ENCODE measurements at regions not wholly inside any gene's neighbourhood (a gene's known extent, or its start where the extent isn't known, plus 50 kb on each side); places are given as distances from the start of the nearest gene placed in this dataset.

- TF ChIP-seq CTCF (IDR thresholded peaks at IDR 0.05) = no peak
- TF ChIP-seq ZFX (IDR thresholded peaks at IDR 0.05; ENCODE audit: borderline replicate concordance) = no peak
- no peak overlapping the region for H3K27ac ChIP-seq
Observed at GRCh38 chr15:69636169-69636915, 183.7 kb downstream of the RPLP1 start.

GRCh38 chr15:69637818-69638217, 185.2 kb downstream of the RPLP1 start:
- TF ChIP-seq ZFX (IDR thresholded peaks at IDR 0.05; ENCODE audit: borderline replicate concordance) (no peak), CTCF (IDR thresholded peaks at IDR 0.05) (no peak)
- H3K27ac ChIP-seq = no peak overlapping the region

- H3K27ac ChIP-seq = no peak overlapping the region
- TF ChIP-seq ZFX (IDR thresholded peaks at IDR 0.05; ENCODE audit: borderline replicate concordance) (no peak), CTCF (IDR thresholded peaks at IDR 0.05) (no peak)
Observed at GRCh38 chr15:69643476-69643875, 190.9 kb downstream of the RPLP1 start.

DNA sequence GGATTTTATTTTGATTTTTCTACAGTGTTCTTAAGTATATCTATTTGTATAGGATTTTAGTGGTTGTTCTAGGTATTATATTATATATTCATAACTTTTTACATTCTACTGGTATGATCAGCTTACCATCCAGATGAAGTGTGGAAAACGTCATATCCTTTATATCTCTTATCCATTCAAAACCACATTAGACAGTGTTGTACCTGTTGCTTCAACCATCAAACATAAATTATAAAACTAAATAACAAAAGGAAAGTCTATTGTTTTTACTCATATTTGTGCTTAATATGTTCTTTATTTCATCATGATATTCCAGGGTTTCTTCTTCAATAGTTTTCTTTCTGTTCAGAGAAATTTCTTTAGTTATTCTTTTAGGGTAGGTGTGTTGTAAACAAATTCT, 191.4 kb downstream of the RPLP1 start:
- no peak for TF ChIP-seq ZFX (IDR thresholded peaks at IDR 0.05; ENCODE audit: borderline replicate concordance)
- no peak for TF ChIP-seq CTCF (IDR thresholded peaks at IDR 0.05)
- no peak overlapping the region for H3K27ac ChIP-seq

DNA sequence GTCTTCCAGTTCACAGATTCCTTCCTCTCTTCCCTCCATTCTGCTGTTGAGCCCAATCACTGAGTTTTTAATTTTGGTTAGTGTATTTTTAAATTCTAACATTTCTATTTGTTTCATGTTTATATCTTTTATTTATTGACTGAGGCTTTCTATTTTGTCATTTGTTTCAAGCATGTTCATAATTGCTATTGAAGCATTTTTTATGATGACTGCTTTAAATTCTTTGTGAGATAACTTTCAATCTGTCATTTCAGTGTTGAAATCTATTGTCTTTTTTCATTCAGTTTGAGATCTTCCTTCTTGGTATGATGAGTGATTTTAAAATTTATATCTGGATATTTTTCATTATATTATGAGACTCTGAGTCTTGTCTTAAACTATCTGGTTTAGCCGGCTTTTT, 192.3 kb downstream of the RPLP1 start:
- no peak overlapping the region for H3K27ac ChIP-seq
- no peak for TF ChIP-seq CTCF (IDR thresholded peaks at IDR 0.05)
- no peak for TF ChIP-seq ZFX (IDR thresholded peaks at IDR 0.05; ENCODE audit: borderline replicate concordance)

DNA sequence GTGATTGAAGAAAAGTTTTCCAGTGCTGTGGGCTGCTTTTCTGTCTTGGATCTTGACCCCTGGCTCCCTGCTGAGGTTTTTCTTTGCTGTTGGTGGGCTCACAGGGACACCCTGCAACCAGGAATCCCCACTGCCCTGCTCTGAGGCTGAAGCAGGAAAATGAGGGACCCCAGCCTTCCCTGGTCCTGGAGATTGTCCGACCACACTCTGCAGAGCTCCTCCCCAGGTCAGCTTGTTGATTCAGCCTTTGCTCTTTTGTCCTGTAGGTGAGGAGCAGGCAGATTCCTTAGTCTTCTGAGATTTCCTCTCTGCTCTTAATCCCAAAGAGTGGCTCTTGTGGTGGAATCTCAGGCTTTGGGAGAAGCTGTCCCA, 194.5 kb downstream of the RPLP1 start:
- H3K27ac ChIP-seq = no peak overlapping the region

More for the DNA sequence above, 194.5 kb downstream of the RPLP1 start:
- TF ChIP-seq CTCF (IDR thresholded peaks at IDR 0.05) = no peak
- no peak for TF ChIP-seq ZFX (IDR thresholded peaks at IDR 0.05; ENCODE audit: borderline replicate concordance)

Data from 22Rv1 (cell line).